Lower leg skin (tissue), 4 donors: ENCODE measurements at regions not wholly inside any gene's neighbourhood (a gene's known extent, or its start where the extent isn't known, plus 50 kb on each side); places are given as distances from the start of the nearest gene placed in this dataset.
"Not testable (repeated sequence)": the region's sequence is repeated elsewhere in the genome, so short reads cannot be mapped to it uniquely, and the experiment has no call there.

Source experiments
- DNase-seq, 2 donors: peaks; one replicate each; pipeline ENCODE4 v3.0.0-alpha.2; 2019; ENCODE audit warnings: low spot score in 2 of 2
- H3K4me3 ChIP-seq: fragments of 200-600 bp; sonication (generic); 2 replicates; pipeline ENCODE4 v1.5.1; 2017; ENCODE audit warnings: mild to moderate bottlenecking, low read depth; ENCODE audit not compliant: poor library complexity, severe bottlenecking
- POLR2A ChIP-seq, 2 donors: fragments of 450-650 bp; IDR thresholded peaks; one replicate each; pipeline ENCODE4 v1.6.1; 2016 to 2017; ENCODE audit warnings: antibody characterized with exemption in 2 of 2, mild to moderate bottlenecking in 1 of 2, moderate library complexity in 1 of 2
- WGBS, 2 donors: methylation state at CpG; one replicate each; pipeline ENCODE4 v1.1.5; 2018; 5-methylcytosine and 5-hydroxymethylcytosine counted together
- intact Hi-C: fragments of 100-400 bp; cut with DNase I; formaldehyde crosslinking; loops from one replicate; pipeline ENCODE4 v1.15.0; 2023; ENCODE audit warnings: low total_unique reads
- TF ChIP-seq, protein P1 (sequence below), 3 donors: fragments of 450-650 bp; IDR thresholded peaks; one replicate each; pipeline ENCODE4 v1.5.1; 2016; ENCODE audit warnings: antibody characterized with exemption in 3 of 3, mild to moderate bottlenecking in 3 of 3, moderate library complexity in 2 of 3

DNA sequence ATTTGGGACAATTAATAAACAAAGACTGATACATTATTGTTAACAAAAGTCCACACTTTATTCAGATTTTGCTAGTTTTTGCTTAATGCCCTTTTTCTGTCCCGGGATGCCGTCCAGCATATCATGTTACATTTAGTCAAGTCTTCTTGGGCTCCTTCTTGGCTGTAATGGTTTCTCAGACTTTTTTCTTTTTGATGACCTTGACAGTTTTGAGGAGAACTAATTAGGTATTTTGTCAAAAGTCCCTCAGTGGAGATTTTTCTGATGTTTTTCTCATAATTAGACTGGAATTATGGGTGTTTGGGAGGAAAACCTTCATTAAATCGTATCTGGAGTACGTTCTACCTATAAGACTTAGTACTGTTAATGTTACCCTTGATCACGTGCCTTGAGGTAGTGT lies 177.2 kb downstream of the MCHR2 start:
- intact Hi-C loops = no loop called here
- 84 to 86% methylated on average over 5 of the region's 5 CpGs for WGBS, 2 donors
- H3K4me3 ChIP-seq = no peak overlapping the region
- no peak for DNase-seq
- no peak for TF ChIP-seq POLR2A (IDR thresholded peaks at IDR 0.05)
- TF ChIP-seq, protein P1, sequence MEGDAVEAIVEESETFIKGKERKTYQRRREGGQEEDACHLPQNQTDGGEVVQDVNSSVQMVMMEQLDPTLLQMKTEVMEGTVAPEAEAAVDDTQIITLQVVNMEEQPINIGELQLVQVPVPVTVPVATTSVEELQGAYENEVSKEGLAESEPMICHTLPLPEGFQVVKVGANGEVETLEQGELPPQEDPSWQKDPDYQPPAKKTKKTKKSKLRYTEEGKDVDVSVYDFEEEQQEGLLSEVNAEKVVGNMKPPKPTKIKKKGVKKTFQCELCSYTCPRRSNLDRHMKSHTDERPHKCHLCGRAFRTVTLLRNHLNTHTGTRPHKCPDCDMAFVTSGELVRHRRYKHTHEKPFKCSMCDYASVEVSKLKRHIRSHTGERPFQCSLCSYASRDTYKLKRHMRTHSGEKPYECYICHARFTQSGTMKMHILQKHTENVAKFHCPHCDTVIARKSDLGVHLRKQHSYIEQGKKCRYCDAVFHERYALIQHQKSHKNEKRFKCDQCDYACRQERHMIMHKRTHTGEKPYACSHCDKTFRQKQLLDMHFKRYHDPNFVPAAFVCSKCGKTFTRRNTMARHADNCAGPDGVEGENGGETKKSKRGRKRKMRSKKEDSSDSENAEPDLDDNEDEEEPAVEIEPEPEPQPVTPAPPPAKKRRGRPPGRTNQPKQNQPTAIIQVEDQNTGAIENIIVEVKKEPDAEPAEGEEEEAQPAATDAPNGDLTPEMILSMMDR (IDR thresholded peaks at IDR 0.05) = no peak

DNA sequence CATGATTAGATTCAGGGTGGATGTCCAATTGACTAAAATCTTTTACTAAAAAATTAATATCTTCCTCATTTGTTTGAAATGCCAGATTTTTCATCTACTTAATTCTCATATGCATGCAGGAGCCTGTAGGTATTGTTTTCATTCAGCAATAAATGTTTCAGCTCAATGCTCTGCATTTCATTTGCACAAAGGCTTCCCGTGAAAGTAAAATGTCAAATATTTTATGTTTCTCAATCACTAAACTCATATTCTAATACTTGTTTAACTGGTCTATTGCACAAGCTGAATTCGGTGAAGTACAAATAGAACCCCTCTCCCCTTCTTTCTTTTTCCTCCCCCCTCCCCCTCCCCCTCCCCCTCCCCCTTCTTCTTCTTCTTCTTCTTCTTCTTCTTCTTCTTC lies 175.9 kb downstream of the MCHR2 start:
- 32 to 57% methylated on average over 2 of the region's 2 CpGs for WGBS, 2 donors
- TF ChIP-seq POLR2A (IDR thresholded peaks at IDR 0.05) = no peak
- TF ChIP-seq, protein P1 (IDR thresholded peaks at IDR 0.05) = no peak
- DNase-seq = no peak
- intact Hi-C loops = no loop called here
- H3K4me3 ChIP-seq = no peak overlapping the region

DNA sequence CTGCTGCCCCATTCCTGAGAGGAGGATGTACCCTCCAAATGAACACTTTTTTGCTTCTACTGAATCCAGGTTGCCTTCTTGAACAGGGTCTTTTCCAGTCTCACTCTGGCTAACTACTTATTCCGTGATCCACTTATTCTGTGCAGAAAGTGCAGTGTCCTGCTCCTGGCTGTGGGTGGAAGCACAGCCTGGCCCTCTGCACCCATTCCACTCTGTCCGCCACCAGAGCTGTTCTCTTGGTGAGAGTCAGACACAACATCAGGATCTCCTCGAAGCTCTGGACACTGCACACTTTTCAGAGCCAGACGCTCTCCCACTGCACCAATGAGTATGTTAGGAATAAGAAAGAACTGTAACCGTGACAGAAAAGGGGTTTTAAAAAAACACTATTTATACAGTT lies 174.2 kb downstream of the MCHR2 start:
- no peak for DNase-seq
- intact Hi-C loops = no loop called here
- TF ChIP-seq, protein P1 (IDR thresholded peaks at IDR 0.05) = no peak
- 82 to 91% methylated on average over 5 of the region's 5 CpGs for WGBS, 2 donors
- H3K4me3 ChIP-seq = no peak overlapping the region

DNA sequence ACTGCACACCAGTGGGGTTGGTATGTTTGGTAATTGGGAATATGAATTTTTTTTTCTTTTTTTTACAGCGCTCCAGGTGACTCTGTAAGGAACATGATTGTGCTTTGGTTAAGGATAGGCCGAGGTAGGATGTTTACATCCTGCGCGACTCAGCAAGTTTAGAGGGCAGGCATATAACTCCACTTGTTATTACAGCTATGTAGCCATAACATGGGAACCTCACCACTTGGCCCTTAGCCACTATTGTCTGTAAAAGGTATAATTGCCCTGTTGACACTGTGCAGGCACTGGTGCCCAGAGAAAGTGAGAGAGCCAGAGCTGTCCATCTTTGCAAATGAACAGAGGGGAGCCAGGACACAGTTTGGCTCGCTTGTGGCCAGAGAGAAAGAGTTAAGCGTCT lies 172.9 kb downstream of the MCHR2 start:
- intact Hi-C loops = no loop called here
- WGBS, 2 donors = 79 to 81% methylated on average over 6 of the region's 6 CpGs

DNA sequence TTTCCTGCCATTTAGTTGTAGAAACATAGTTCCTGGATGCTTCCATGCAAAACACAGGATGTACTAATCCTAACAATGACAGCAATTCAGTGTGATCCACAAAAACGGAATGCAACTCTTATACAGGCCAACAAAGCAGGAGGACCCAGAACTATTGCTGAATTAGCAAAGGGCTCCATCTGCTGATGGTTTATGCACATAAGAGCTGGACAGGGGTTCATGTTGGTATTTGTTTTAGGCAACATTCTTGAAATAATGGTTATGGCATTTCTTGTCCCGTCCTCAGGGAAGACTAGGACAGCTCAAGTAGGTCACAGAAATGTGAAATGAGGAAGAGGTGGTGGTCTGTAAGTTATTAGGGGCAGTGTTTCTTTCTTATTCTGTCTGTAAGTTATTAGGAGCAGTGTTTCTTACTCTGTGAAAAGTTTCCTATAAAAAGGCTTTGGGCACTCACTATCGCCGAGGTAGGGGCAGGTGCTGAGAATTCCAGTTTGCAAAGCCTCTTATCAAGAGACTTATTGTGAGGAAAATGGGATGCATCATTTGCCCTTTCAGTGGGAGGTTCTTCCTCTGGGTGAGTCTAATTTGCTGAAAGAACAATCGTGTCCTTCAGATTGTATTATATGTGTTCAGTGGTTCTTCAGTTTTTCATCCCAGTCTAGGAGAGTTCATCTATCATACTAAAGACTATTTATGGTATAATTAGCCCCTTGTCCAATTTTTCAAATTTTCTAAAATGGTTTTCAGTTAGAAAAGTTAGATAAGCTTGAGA lies 171.1 kb downstream of the MCHR2 start:
- TF ChIP-seq POLR2A (IDR thresholded peaks at IDR 0.05) = no peak
- TF ChIP-seq, protein P1 (IDR thresholded peaks at IDR 0.05) = no peak
- H3K4me3 ChIP-seq = no peak overlapping the region
- 14 to 26% methylated on average over 5 of the region's 5 CpGs for WGBS, 2 donors
- intact Hi-C loops = no loop called here
- DNase-seq = no peak

More for the DNA sequence above, 172.9 kb downstream of the MCHR2 start:
- TF ChIP-seq, protein P1 (IDR thresholded peaks at IDR 0.05) = no peak
- no peak for TF ChIP-seq POLR2A (IDR thresholded peaks at IDR 0.05)
- no peak for DNase-seq
- no peak overlapping the region for H3K4me3 ChIP-seq

DNA sequence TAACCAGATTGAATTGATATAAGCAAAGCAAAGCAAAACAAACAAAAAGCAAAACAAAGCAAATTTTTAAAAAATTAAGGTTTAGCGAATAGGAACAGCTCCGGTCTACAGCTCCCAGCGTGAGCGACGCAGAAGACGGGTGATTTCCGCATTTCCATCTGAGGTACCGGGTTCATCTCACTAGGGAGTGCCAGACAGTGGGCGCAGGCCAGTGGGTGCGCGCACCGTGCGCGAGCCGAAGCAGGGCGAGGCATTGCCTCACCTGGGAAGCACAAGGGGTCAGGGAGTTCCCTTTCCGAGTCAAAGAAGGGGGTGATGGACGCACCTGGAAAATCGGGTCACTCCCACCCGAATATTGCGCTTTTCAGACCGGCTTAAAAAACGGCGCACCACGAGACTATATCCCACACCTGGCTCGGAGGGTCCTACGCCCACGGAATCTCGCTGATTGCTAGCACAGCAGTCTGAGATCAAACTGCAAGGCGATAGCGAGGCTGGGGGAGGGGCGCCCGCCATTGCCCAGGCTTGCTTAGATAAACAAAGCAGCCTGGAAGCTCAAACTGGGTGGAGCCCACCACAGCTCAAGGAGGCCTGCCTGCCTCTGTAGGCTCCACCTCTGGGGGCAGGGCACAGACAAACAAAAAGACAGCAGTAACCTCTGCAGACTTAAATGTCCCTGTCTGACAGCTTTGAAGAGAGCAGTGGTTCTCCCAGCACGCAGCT lies 170.3 kb downstream of the MCHR2 start:
- DNase-seq, H3K4me3 ChIP-seq, intact Hi-C loops: not testable (repeated sequence)
- 6 to 15% methylated on average over 8 to 10 of the region's 34 CpGs for WGBS, 2 donors
